Panc1 (cell line): ENCODE measurements at regions not wholly inside any gene's neighbourhood (a gene's known extent, or its start where the extent isn't known, plus 50 kb on each side); places are given as distances from the start of the nearest gene placed in this dataset.

Source experiments
- ATAC-seq: fragments of 200-7000 bp; cut with Tn5 transposase; 2 replicates; pipeline ENCODE4 v1.9.1; 2020; ENCODE audit warnings: mild to moderate bottlenecking, moderate library complexity
- BruUV-seq: library from RNA; stranded (reverse); fragments of 400-500 nt; replicated peaks from 2 replicates; lab custom pipeline; 2021; lab: Mats Ljungman, UMichigan
- CTCF ChIA-PET: fragments of 300-600 bp; sonication (Branson Sonifier 250); formaldehyde crosslinking; loops from one replicate; lab custom pipeline; 2022; ENCODE audit warnings: antibody characterized with exemption; lab: Charles Lee
- POLR2A ChIA-PET: fragments of 300-600 bp; sonication (Branson Sonifier 250); formaldehyde crosslinking; loops from one replicate; lab custom pipeline; 2022; ENCODE audit warnings: antibody characterized with exemption; lab: Charles Lee
- DNase-seq: peaks from one replicate; pipeline ENCODE4 v3.0.0-alpha.2; 2010; ENCODE audit warnings: low read depth, low spot score
- H3K27ac ChIP-seq: 2 replicates; pipeline ENCODE4 v1.5.1; 2011; ENCODE audit warnings: mild to moderate bottlenecking, low read length, inconsistent platforms
- H3K27me3 ChIP-seq: fragments of 200-500 bp; sonication (Bioruptor generic); 2 replicates; pipeline ENCODE4 v1.6.0; 2014; ENCODE audit warnings: low read length, inconsistent platforms; ENCODE audit not compliant: control insufficient read depth, insufficient read depth
- H3K36me3 ChIP-seq: fragments of 200-500 bp; sonication (Bioruptor generic); 2 replicates; pipeline ENCODE4 v1.5.1; 2014; ENCODE audit warnings: inconsistent platforms, mild to moderate bottlenecking, low read length, moderate library complexity; ENCODE audit not compliant: control insufficient read depth, insufficient read depth
- H3K4me1 ChIP-seq: 2 replicates; pipeline ENCODE4 v1.5.1; 2011; ENCODE audit warnings: inconsistent platforms, mild to moderate bottlenecking, low read length, moderate library complexity; ENCODE audit not compliant: control insufficient read depth, insufficient read depth
- H3K4me3 ChIP-seq, 2 experiments: 2 replicates each; pipeline ENCODE4 v1.5.1; 2011 to 2012; ENCODE audit warnings: low read depth in 2 of 2, low read length in 2 of 2, mild to moderate bottlenecking in 2 of 2, inconsistent platforms in 1 of 2, moderate library complexity in 1 of 2
- H3K9me3 ChIP-seq: fragments of 200-500 bp; sonication (Bioruptor generic); 2 replicates; pipeline ENCODE4 v1.5.1; 2014; ENCODE audit warnings: low read depth, mild to moderate bottlenecking, inconsistent platforms, low read length, moderate library complexity; ENCODE audit not compliant: control insufficient read depth, insufficient read depth
- CTCF ChIP-seq: fragments of 450-650 bp; IDR thresholded peaks from 2 replicates; pipeline ENCODE4 v1.5.1; 2017; ENCODE audit warnings: mild to moderate bottlenecking
- POLR2AphosphoS5 ChIP-seq: IDR thresholded peaks from 2 replicates; pipeline ENCODE4 v1.6.1; 2012; ENCODE audit warnings: mild to moderate bottlenecking, low read depth, low read length, moderate library complexity
- REST ChIP-seq, 2 experiments: IDR thresholded peaks; 2 replicates each; pipeline ENCODE4 v1.6.1; 2011 to 2012; ENCODE audit warnings: low read depth in 2 of 2, control low read depth in 1 of 2, low read length in 1 of 2, mild to moderate bottlenecking in 1 of 2, moderate library complexity in 1 of 2; ENCODE audit not compliant: insufficient read depth in 1 of 2
- SIN3A ChIP-seq: IDR thresholded peaks from 2 replicates; pipeline ENCODE4 v1.6.1; 2012; ENCODE audit warnings: low read depth, mild to moderate bottlenecking, low read length, moderate library complexity, borderline replicate concordance; ENCODE audit not compliant: insufficient read depth
- TCF7L2 ChIP-seq: IDR thresholded peaks from 2 replicates; pipeline ENCODE4 v1.6.1; 2011; ENCODE audit warnings: mild to moderate bottlenecking, low read depth, low read length, inconsistent platforms
- in situ Hi-C: cut with HindIII; loops from 2 replicates; pipeline ENCODE4 v1.10.0; 2016; ENCODE audit warnings: low sequenced_read_pairs, low pct_unique_long_range_greater_than_20kb
- intact Hi-C: fragments of 100-400 bp; cut with micrococcal nuclease; formaldehyde crosslinking; loops from one replicate; pipeline ENCODE4 v1.10.0; 2022; ENCODE audit not compliant: unreplicated experiment

- no TSS peak for BruUV-seq
- POLR2A ChIA-PET, result no interaction called here
- Histone ChIP-seq H3K27ac (no peak overlapping the region), H3K36me3 (no peaks in the 10 kb centered on the region), H3K9me3 (peaks cover 4% of the 10 kb centered on the region; the same call in 1 of the 2 replicates), H3K4me3 (no peak overlapping the region), H3K4me1 (no peaks in the 10 kb centered on the region), H3K27me3 (no peaks in the 10 kb centered on the region)
- ATAC-seq, result no peak
- in situ Hi-C loops, result no loop called here
- intact Hi-C loops, result no loop called here
- DNase-seq, result no peak
- TF ChIP-seq TCF7L2 (no peak), SIN3A (no peak), CTCF (no peak), REST (IDR thresholded peaks at IDR 0.05; ENCODE audit: insufficient read depth in 1 of 2, low read depth in 2 of 2, low read length in 1 of 2) (no peak), POLR2AphosphoS5 (no peak)
- CTCF ChIA-PET, result no interaction called here
These were observed 229.5 kb downstream of the IPO8 start for GRCh38 chr12:30466093-30466585.

- no peaks in the 10 kb centered on the region for H3K4me1 ChIP-seq
- in situ Hi-C loops (no loop called here), intact Hi-C loops (no loop called here)
- no peak overlapping the region for H3K27ac ChIP-seq
- H3K27me3 ChIP-seq, result no peaks in the 10 kb centered on the region
- POLR2A ChIA-PET, result no interaction called here
- no peaks in the 10 kb centered on the region for H3K9me3 ChIP-seq
- BruUV-seq, result no TSS peak
- H3K4me3 ChIP-seq, result no peak overlapping the region
- DNase-seq (no peak), ATAC-seq (no peak)
- CTCF ChIA-PET, result no interaction called here
- H3K36me3 ChIP-seq, result no peaks in the 10 kb centered on the region
- no peak for TF ChIP-seq POLR2AphosphoS5
- no peak for TF ChIP-seq CTCF
- no peak for TF ChIP-seq TCF7L2
These were observed 232.0 kb downstream of the IPO8 start for GRCh38 chr12:30463636-30464035.
